ENCODE measurements at regions not wholly inside any gene's neighbourhood (a gene's known extent, or its start where the extent isn't known, plus 50 kb on each side); places are given as distances from the start of the nearest gene placed in this dataset.

DNA sequence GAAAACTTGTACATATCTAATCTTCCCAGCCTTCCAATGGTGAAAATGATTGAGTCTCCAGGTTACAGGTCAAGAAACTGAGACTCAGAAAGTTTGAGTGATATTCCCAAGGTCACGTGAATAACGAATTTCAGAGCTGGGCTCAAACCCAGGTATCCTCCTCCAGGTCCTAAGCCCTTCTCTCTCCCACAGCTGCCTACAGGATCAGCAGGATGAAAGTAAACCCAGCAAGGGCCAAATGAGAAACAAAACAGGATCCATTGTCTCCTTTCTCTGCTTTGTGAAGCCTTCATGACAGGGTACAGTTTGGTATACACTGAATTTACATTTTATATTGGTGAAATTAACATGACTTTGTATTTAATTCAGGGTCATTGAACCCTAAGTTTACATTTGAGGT is 208.1 kb downstream of the RBM26 start:
- H3K27ac ChIP-seq, result no peak overlapping the region
- TF ChIP-seq, protein P1, sequence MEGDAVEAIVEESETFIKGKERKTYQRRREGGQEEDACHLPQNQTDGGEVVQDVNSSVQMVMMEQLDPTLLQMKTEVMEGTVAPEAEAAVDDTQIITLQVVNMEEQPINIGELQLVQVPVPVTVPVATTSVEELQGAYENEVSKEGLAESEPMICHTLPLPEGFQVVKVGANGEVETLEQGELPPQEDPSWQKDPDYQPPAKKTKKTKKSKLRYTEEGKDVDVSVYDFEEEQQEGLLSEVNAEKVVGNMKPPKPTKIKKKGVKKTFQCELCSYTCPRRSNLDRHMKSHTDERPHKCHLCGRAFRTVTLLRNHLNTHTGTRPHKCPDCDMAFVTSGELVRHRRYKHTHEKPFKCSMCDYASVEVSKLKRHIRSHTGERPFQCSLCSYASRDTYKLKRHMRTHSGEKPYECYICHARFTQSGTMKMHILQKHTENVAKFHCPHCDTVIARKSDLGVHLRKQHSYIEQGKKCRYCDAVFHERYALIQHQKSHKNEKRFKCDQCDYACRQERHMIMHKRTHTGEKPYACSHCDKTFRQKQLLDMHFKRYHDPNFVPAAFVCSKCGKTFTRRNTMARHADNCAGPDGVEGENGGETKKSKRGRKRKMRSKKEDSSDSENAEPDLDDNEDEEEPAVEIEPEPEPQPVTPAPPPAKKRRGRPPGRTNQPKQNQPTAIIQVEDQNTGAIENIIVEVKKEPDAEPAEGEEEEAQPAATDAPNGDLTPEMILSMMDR (IDR thresholded peaks at IDR 0.05), result no peak
- ATAC-seq (no peak), DNase-seq (no peak)
- no peaks in the 10 kb centered on the region for H3K9me3 ChIP-seq
- intact Hi-C loops (cut with DNase I), result no loop called here
- no peaks in the 10 kb centered on the region for H3K27me3 ChIP-seq (ENCODE audit: low read depth)
- H3K4me3 ChIP-seq, result no peak overlapping the region
- no peaks in the 10 kb centered on the region for H3K36me3 ChIP-seq
- H3K4me1 ChIP-seq, result peaks cover 5% of the 10 kb centered on the region

- H3K27me3 ChIP-seq (ENCODE audit: low read depth), result no peaks in the 10 kb centered on the region
- ATAC-seq (no peak), DNase-seq (no peak)
- peaks cover 5% of the 10 kb centered on the region for H3K4me1 ChIP-seq
- no peaks in the 10 kb centered on the region for H3K36me3 ChIP-seq
- TF ChIP-seq, protein P1 (IDR thresholded peaks at IDR 0.05), result no peak
- intact Hi-C loops (cut with DNase I), result no loop called here
- H3K9me3 ChIP-seq, result no peaks in the 10 kb centered on the region
- no peak overlapping the region for H3K4me3 ChIP-seq
- no peak overlapping the region for H3K27ac ChIP-seq
Measured at GRCh38 chr13:79196843-79197242, 209.2 kb downstream of the RBM26 start.

DNA sequence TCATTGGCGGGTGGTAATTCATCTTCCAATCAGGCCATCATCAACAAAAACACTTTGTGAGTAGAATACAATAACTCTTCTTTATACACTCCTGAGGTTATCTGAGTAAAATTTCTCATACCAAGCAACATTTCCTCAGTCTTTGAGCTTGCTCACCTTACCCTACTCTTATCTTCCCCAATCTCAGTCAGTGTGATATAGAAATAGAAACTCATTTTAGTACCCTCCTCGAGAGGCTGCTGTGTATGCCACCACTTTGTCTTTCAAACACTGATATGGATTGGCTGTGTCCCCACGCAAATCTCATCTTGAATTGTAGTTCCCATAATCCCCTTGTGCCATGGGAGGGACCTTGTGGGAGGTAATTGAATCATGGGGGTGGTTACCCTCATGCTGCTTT is 209.7 kb downstream of the RBM26 start:
- Histone ChIP-seq H3K27ac (no peak overlapping the region), H3K4me1 (peaks cover 5% of the 10 kb centered on the region), H3K36me3 (no peaks in the 10 kb centered on the region), H3K9me3 (no peaks in the 10 kb centered on the region), H3K4me3 (no peak overlapping the region), H3K27me3 (ENCODE audit: low read depth) (no peaks in the 10 kb centered on the region)
- ATAC-seq, result no peak
- TF ChIP-seq, protein P1 (IDR thresholded peaks at IDR 0.05), result no peak
- DNase-seq, result no peak
- intact Hi-C loops (cut with DNase I), result no loop called here

GRCh38 chr13:79194727-79195126 is 211.3 kb downstream of the RBM26 start:
- TF ChIP-seq, protein P1 (IDR thresholded peaks at IDR 0.05), result no peak
- peaks cover 5% of the 10 kb centered on the region for H3K4me1 ChIP-seq
- ATAC-seq (no peak), DNase-seq (no peak)
- no peak overlapping the region for H3K4me3 ChIP-seq
- H3K27ac ChIP-seq, result no peak overlapping the region
- H3K36me3 ChIP-seq, result no peaks in the 10 kb centered on the region
- H3K27me3 ChIP-seq (ENCODE audit: low read depth), result no peaks in the 10 kb centered on the region
- intact Hi-C loops (cut with DNase I), result no loop called here
- H3K9me3 ChIP-seq, result no peaks in the 10 kb centered on the region

GRCh38 chr13:79194272-79194671 is 211.8 kb downstream of the RBM26 start:
- no peaks in the 10 kb centered on the region for H3K27me3 ChIP-seq (ENCODE audit: low read depth)
- ATAC-seq (no peak), DNase-seq (no peak)
- H3K4me3 ChIP-seq, result no peak overlapping the region
- H3K9me3 ChIP-seq, result no peaks in the 10 kb centered on the region
- intact Hi-C loops (cut with DNase I), result no loop called here
- H3K36me3 ChIP-seq, result no peaks in the 10 kb centered on the region
- no peak overlapping the region for H3K27ac ChIP-seq
- TF ChIP-seq, protein P1 (IDR thresholded peaks at IDR 0.05), result no peak
- peaks cover 5% of the 10 kb centered on the region for H3K4me1 ChIP-seq

DNA sequence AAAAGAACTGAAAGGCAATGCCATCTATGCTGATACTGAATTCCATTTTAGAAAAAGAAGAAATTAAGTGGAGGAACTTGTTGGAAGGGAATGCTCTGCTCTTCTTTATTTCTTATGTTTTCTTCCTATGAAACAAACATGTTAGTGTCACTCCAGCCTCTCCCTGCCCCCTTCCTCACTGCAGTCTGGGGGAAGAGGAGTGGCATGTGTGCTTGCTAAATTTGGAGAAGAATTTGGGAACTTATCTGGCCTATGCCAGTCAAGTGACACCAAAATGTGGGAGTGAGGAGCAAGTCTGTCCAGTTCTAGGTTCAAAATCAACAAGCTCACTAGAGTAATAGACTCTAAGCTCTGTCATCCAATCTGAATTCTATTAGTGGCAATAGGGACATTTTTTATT is 214.6 kb downstream of the RBM26 start:
- ATAC-seq (no peak), DNase-seq (no peak)
- Histone ChIP-seq H3K27me3 (ENCODE audit: low read depth) (no peaks in the 10 kb centered on the region), H3K4me1 (peaks cover 5% of the 10 kb centered on the region), H3K36me3 (no peaks in the 10 kb centered on the region), H3K27ac (no peak overlapping the region), H3K4me3 (no peak overlapping the region), H3K9me3 (no peaks in the 10 kb centered on the region)
- TF ChIP-seq, protein P1 (IDR thresholded peaks at IDR 0.05), result no peak
- intact Hi-C loops (cut with DNase I), result no loop called here

All from lower lobe of right lung (tissue), 2 donors.